GM23338 (cell line): ENCODE measurements at regions not wholly inside any gene's neighbourhood (a gene's known extent, or its start where the extent isn't known, plus 50 kb on each side); places are given as distances from the start of the nearest gene placed in this dataset.

Source experiments
- CREB1 ChIP-seq: fragments of 250-450 bp; sonication (Bioruptor Pico); IDR thresholded peaks from 2 replicates; pipeline ENCODE4 v1.5.0; 2020; ENCODE audit warnings: low read depth, mild to moderate bottlenecking, moderate library complexity
- CTCF ChIP-seq, 2 experiments: fragments of 200-600 bp in 1 of 2; sonication (generic) in 1 of 2; conservative IDR thresholded peaks; 2 replicates each; pipeline versions ENCODE4 v1.5.1 to v1.6.1; 2016 to 2017; ENCODE audit warnings: antibody characterized with exemption in 2 of 2, low read depth in 2 of 2, mild to moderate bottlenecking in 2 of 2, moderate library complexity in 1 of 2
- EZH2 ChIP-seq: fragments of 200-600 bp; sonication (generic); IDR thresholded peaks from one replicate; pipeline ENCODE4 v1.8.0; 2017; ENCODE audit warnings: antibody characterized with exemption, mild to moderate bottlenecking, low read depth; ENCODE audit not compliant: unreplicated experiment
- EZH2phosphoT487 ChIP-seq: fragments of 200-600 bp; sonication (generic); IDR thresholded peaks from one replicate; pipeline ENCODE4 v1.8.1; 2018; ENCODE audit warnings: antibody characterized with exemption; ENCODE audit not compliant: unreplicated experiment
- JUNB ChIP-seq: IDR thresholded peaks from one replicate; pipeline ENCODE4 v1.6.1; 2016; ENCODE audit warnings: antibody characterized with exemption; ENCODE audit not compliant: unreplicated experiment
- NANOG ChIP-seq: IDR thresholded peaks from 2 replicates; pipeline ENCODE4 v1.6.1; 2016; ENCODE audit warnings: antibody characterized with exemption, borderline replicate concordance
- POLR2AphosphoS5 ChIP-seq: IDR thresholded peaks from 2 replicates; pipeline ENCODE4 v1.6.1; 2016; ENCODE audit warnings: antibody characterized with exemption, low read depth
- REST ChIP-seq: IDR thresholded peaks from one replicate; pipeline ENCODE4 v1.6.1; 2018; ENCODE audit warnings: antibody characterized with exemption; ENCODE audit not compliant: unreplicated experiment
- TF ChIP-seq, protein P1 (sequence below): fragments of 250-450 bp; sonication (Bioruptor Pico); IDR thresholded peaks from 2 replicates; pipeline ENCODE4 v1.5.0; 2020; ENCODE audit warnings: mild to moderate bottlenecking, moderate library complexity

DNA sequence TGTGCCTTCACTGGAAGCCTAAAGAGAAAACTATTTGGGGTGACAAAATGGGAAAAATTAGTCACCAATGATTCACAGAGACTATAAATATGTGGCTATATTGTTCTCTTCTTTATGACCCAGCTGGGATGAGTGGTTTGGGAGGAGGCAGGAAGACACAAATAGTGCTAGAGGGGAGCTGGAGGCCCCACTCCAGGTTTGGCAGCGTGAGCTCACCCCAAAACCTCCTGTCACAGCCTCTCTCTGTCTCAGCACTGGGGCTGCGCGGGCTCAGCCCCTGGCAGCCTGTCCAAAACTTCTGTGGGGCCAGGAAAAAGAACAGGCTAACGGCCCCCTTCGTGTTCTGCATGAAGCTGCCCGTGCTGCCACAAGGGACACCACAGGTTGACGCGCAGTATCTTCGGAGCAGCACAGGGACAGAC is 73.2 kb upstream of the LCLAT1 start:
- no peak for TF ChIP-seq CTCF (conservative IDR thresholded peaks at IDR 0.05; ENCODE audit: low read depth in 2 of 2)
- no peak for TF ChIP-seq EZH2
- TF ChIP-seq EZH2phosphoT487 = no peak
- no peak for TF ChIP-seq POLR2AphosphoS5
- no peak for TF ChIP-seq NANOG
- no peak for TF ChIP-seq REST
- TF ChIP-seq CREB1 (CRISPR knock-in tag) = no peak
- TF ChIP-seq, protein P1, sequence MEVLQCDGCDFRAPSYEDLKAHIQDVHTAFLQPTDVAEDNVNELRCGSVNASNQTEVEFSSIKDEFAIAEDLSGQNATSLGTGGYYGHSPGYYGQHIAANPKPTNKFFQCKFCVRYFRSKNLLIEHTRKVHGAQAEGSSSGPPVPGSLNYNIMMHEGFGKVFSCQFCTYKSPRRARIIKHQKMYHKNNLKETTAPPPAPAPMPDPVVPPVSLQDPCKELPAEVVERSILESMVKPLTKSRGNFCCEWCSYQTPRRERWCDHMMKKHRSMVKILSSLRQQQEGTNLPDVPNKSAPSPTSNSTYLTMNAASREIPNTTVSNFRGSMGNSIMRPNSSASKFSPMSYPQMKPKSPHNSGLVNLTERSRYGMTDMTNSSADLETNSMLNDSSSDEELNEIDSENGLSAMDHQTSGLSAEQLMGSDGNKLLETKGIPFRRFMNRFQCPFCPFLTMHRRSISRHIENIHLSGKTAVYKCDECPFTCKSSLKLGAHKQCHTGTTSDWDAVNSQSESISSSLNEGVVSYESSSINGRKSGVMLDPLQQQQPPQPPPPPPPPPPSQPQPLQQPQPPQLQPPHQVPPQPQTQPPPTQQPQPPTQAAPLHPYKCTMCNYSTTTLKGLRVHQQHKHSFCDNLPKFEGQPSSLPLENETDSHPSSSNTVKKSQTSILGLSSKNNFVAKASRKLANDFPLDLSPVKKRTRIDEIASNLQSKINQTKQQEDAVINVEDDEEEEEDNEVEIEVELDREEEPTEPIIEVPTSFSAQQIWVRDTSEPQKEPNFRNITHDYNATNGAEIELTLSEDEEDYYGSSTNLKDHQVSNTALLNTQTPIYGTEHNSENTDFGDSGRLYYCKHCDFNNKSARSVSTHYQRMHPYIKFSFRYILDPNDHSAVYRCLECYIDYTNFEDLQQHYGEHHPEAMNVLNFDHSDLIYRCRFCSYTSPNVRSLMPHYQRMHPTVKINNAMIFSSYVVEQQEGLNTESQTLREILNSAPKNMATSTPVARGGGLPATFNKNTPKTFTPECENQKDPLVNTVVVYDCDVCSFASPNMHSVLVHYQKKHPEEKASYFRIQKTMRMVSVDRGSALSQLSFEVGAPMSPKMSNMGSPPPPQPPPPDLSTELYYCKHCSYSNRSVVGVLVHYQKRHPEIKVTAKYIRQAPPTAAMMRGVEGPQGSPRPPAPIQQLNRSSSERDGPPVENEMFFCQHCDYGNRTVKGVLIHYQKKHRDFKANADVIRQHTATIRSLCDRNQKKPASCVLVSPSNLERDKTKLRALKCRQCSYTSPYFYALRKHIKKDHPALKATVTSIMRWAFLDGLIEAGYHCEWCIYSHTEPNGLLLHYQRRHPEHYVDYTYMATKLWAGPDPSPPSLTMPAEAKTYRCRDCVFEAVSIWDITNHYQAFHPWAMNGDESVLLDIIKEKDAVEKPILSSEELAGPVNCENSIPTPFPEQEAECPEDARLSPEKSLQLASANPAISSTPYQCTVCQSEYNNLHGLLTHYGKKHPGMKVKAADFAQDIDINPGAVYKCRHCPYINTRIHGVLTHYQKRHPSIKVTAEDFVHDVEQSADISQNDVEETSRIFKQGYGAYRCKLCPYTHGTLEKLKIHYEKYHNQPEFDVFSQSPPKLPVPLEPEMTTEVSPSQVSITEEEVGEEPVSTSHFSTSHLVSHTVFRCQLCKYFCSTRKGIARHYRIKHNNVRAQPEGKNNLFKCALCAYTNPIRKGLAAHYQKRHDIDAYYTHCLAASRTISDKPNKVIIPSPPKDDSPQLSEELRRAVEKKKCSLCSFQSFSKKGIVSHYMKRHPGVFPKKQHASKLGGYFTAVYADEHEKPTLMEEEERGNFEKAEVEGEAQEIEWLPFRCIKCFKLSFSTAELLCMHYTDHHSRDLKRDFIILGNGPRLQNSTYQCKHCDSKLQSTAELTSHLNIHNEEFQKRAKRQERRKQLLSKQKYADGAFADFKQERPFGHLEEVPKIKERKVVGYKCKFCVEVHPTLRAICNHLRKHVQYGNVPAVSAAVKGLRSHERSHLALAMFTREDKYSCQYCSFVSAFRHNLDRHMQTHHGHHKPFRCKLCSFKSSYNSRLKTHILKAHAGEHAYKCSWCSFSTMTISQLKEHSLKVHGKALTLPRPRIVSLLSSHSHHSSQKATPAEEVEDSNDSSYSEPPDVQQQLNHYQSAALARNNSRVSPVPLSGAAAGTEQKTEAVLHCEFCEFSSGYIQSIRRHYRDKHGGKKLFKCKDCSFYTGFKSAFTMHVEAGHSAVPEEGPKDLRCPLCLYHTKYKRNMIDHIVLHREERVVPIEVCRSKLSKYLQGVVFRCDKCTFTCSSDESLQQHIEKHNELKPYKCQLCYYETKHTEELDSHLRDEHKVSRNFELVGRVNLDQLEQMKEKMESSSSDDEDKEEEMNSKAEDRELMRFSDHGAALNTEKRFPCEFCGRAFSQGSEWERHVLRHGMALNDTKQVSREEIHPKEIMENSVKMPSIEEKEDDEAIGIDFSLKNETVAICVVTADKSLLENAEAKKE (CRISPR knock-in tag) = no peak
- no peak for TF ChIP-seq JUNB
